Small intestine (tissue), 7 donors: ENCODE measurements at regions not wholly inside any gene's neighbourhood (a gene's known extent, or its start where the extent isn't known, plus 50 kb on each side); places are given as distances from the start of the nearest gene placed in this dataset.

ENCODE experiments used
- DNase-seq, 2 donors: peaks; one replicate each; pipeline versions ENCODE4 v3.0.0 to v3.0.0-alpha.2; 2013
- FAIRE-seq: peaks from 2 replicates; lab custom pipeline; 2012; peaks lifted over from hg19 to GRCh38; lab: Jason Lieb, UNC
- H3K27ac ChIP-seq, 3 donors: one replicate each; pipeline ENCODE4 v1.5.1; 2013; ENCODE audit warnings: low read length in 2 of 3, mild to moderate bottlenecking in 2 of 3, control low read depth in 1 of 3, inconsistent platforms in 1 of 3, low read depth in 1 of 3, moderate library complexity in 1 of 3
- H3K27me3 ChIP-seq, 3 donors: one replicate each; pipeline ENCODE4 v1.6.1; 2013; ENCODE audit warnings: low read length in 3 of 3, inconsistent platforms in 1 of 3; ENCODE audit not compliant: control insufficient read depth in 3 of 3, insufficient read depth in 3 of 3
- H3K36me3 ChIP-seq, 3 donors: one replicate each; pipeline ENCODE4 v1.6.1; 2013; ENCODE audit warnings: low read length in 3 of 3, inconsistent platforms in 1 of 3, low read depth in 1 of 3, mild to moderate bottlenecking in 1 of 3, moderate library complexity in 1 of 3; ENCODE audit not compliant: control insufficient read depth in 3 of 3, insufficient read depth in 2 of 3
- H3K4me1 ChIP-seq, 3 donors: one replicate each; pipeline ENCODE4 v1.6.1; 2013; ENCODE audit warnings: low read length in 2 of 3, inconsistent platforms in 1 of 3, low read depth in 1 of 3, mild to moderate bottlenecking in 1 of 3, moderate library complexity in 1 of 3; ENCODE audit not compliant: control insufficient read depth in 3 of 3, insufficient read depth in 2 of 3
- H3K4me3 ChIP-seq, 3 donors: one replicate each; pipeline ENCODE4 v1.5.1; 2013; ENCODE audit warnings: low read length in 3 of 3, control low read depth in 1 of 3, inconsistent platforms in 1 of 3, low read depth in 1 of 3, mild to moderate bottlenecking in 1 of 3, moderate library complexity in 1 of 3
- H3K9me3 ChIP-seq, 2 donors: one replicate each; pipeline ENCODE4 v1.6.1; 2013; ENCODE audit warnings: low read depth in 1 of 2, low read length in 1 of 2; ENCODE audit not compliant: control insufficient read depth in 2 of 2, insufficient read depth in 1 of 2
- WGBS, 3 donors: extraction: QIAGEN DNeasy Blood & Tissue Kit; methylation state at CpG; one replicate each; pipeline ENCODE4 v1.1.7; 2013; 5-methylcytosine and 5-hydroxymethylcytosine counted together
- donor health status: healthy with polysubstance abuse.
- donor health status: control.
- donor health status: control.
- donor health status: Bipolar disorder and iron deficiency.
- donor health status: healthy.

GRCh38 chr3:102529452-102529851, 94.6 kb downstream of the ZPLD1 start:
- FAIRE-seq (no peak), DNase-seq (peak; percentile 23 to 75)
- H3K27ac ChIP-seq, result no peak overlapping the region
- no peaks in the 10 kb centered on the region for H3K27me3 ChIP-seq
- H3K9me3 ChIP-seq, result no peaks in the 10 kb centered on the region
- H3K4me3 ChIP-seq, result no peak overlapping the region
- H3K4me1 ChIP-seq, result peaks cover 0 to 3% (median 0%) of the 10 kb centered on the region in 3 donors
- 13 to 29% (median 19%) methylated on average over 3 of the region's 3 CpGs for WGBS, 3 donors
- H3K36me3 ChIP-seq, result no peaks in the 10 kb centered on the region

DNA sequence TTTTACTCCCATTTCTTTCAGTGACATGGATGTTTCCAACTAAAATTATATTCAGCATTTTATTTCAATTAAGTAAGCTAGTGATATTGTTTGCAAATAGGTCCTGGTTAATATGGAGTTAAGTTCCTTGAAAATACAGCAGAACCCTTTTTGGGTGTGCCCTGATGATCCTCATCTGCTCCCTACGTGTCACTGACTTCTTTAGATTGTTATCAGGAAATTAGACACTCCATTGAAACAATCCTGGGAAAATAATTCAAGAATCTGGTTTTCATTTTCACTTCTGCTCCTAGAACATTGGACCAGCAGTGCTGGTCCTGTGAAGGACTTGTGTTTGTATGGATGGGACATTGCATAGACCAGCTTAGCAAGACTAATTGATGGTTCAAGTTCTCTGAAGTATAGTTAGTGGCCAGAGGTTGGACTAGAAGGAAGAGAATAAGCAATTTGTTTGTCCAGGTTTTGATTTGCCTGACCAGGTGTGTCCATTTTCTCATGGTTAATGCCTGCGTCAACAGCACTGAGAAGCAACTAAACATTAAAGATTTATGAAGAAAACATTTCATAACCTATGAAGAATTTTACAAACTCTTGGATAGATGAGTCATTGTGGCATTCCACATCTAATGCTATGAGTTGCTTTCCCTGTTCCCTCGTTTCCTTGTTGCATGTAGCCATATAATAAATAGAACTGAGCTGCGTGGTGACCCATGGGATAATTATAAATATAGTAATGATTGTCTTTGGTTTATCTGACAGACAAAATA, 95.8 kb downstream of the ZPLD1 start:
- no peaks in the 10 kb centered on the region for H3K36me3 ChIP-seq
- H3K9me3 ChIP-seq, result no peaks in the 10 kb centered on the region
- H3K27me3 ChIP-seq, result no peaks in the 10 kb centered on the region
- H3K4me1 ChIP-seq, result peaks cover 0 to 3% (median 0%) of the 10 kb centered on the region in 3 donors
- H3K4me3 ChIP-seq, result no peak overlapping the region
- 63 to 76% (median 70%) methylated on average over 4 of the region's 4 CpGs for WGBS, 3 donors
- no peak overlapping the region for H3K27ac ChIP-seq
- DNase-seq (no peak), FAIRE-seq (no peak)

GRCh38 chr3:102531686-102532085, 96.9 kb downstream of the ZPLD1 start:
- DNase-seq (no peak), FAIRE-seq (no peak)
- H3K4me3 ChIP-seq, result no peak overlapping the region
- H3K27me3 ChIP-seq, result no peaks in the 10 kb centered on the region
- H3K4me1 ChIP-seq, result peaks cover 0 to 3% (median 0%) of the 10 kb centered on the region in 3 donors
- no peaks in the 10 kb centered on the region for H3K36me3 ChIP-seq
- H3K27ac ChIP-seq, result no peak overlapping the region
- no peaks in the 10 kb centered on the region for H3K9me3 ChIP-seq

- Histone ChIP-seq H3K27ac (no peak overlapping the region), H3K27me3 (no peaks in the 10 kb centered on the region), H3K4me3 (no peak overlapping the region), H3K9me3 (no peaks in the 10 kb centered on the region), H3K36me3 (no peaks in the 10 kb centered on the region), H3K4me1 (no peaks in the 10 kb centered on the region)
- FAIRE-seq, result no peak
- WGBS, 3 donors, result 71 to 90% (median 78%) methylated on average over 3 of the region's 3 CpGs
- DNase-seq, result no peak
Measured at GRCh38 chr3:102532901-102533300, 98.1 kb downstream of the ZPLD1 start.

DNA sequence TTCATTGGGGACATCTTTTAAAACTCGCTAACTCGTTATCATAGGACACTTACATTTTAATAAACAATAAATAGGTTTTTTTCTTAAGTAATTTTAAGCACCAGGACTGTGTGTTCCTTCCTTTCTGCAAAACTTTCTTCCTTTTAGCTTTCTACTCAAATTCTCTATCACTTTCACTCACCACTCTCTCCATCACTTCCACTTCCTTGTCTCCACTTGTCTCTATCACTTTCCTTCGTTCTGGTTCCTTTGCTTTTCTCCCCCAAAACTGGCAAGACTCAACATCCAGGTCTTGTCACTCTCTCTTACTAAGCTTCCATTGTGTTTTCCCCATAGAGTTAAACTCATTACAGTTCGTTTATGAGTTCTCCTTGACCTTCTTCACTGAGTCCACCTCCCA, 99.0 kb downstream of the ZPLD1 start:
- DNase-seq (no peak), FAIRE-seq (no peak)
- WGBS, 3 donors, result 81 to 93% (median 83%) methylated on average over 4 of the region's 4 CpGs
- H3K27me3 ChIP-seq, result no peaks in the 10 kb centered on the region
- H3K4me1 ChIP-seq, result no peaks in the 10 kb centered on the region
- no peak overlapping the region for H3K4me3 ChIP-seq
- H3K9me3 ChIP-seq, result no peaks in the 10 kb centered on the region
- no peaks in the 10 kb centered on the region for H3K36me3 ChIP-seq
- H3K27ac ChIP-seq, result no peak overlapping the region

DNA sequence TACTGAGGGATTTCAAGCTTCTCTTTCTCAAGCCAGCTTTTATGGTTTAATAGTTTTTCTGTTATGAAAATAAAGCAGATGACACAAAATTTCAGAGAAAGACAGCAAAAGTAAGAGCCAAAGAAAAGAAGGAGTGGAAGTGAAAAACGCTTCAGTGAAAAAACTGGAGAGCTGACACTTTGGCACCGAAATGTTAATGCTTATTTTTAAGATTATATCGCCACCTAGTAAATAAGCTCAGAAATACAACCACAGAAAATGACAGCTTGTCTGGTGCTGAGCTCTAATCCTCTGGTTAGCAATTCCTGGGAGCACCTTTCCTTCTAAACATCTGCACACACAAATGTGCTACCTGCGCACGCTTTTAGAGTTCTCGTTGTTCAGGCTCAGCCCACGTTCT, 101.6 kb downstream of the ZPLD1 start:
- DNase-seq, result peak; percentile 57 to 67
- no peak for FAIRE-seq
- no peaks in the 10 kb centered on the region for H3K4me1 ChIP-seq
- 5 to 24% (median 14%) methylated on average over 7 of the region's 7 CpGs for WGBS, 3 donors
- no peak overlapping the region for H3K4me3 ChIP-seq
- no peak overlapping the region for H3K27ac ChIP-seq
- H3K27me3 ChIP-seq, result no peaks in the 10 kb centered on the region
- no peaks in the 10 kb centered on the region for H3K9me3 ChIP-seq
- no peaks in the 10 kb centered on the region for H3K36me3 ChIP-seq

GRCh38 chr3:102537123-102537522, 102.3 kb downstream of the ZPLD1 start:
- no peaks in the 10 kb centered on the region for H3K4me1 ChIP-seq
- no peak for FAIRE-seq

GRCh38 chr3:102544741-102545140, 109.9 kb downstream of the ZPLD1 start:
- no peak overlapping the region for H3K4me3 ChIP-seq
- no peak for FAIRE-seq

More at GRCh38 chr3:102537123-102537522, 102.3 kb downstream of the ZPLD1 start:
- no peak for DNase-seq
- 69 to 72% (median 71%) methylated on average over 1 of the region's 1 CpG for WGBS, 3 donors
- Histone ChIP-seq H3K27me3 (peaks cover 0 to 3% (median 0%) of the 10 kb centered on the region in 3 donors), H3K36me3 (no peaks in the 10 kb centered on the region), H3K9me3 (no peaks in the 10 kb centered on the region), H3K4me3 (no peak overlapping the region), H3K27ac (no peak overlapping the region)

DNA sequence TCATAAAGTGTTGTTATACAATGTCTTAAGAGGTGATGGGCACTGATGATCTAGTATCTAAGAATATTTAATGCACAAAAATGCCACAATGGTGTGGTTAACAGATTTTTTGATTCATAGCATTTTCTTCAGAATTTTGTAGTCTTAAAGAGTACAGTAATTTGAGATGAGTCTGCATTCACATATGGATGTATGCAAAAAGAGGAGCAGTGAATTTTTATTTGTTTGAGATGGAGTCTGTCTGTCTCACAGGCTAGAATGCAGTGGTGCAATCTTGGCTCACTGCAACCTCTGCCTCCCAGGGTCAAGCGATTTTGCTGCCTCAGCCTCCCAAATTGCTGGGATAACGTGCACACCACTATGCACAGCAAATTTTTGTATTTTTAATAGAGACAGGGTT, 110.5 kb downstream of the ZPLD1 start:
- no peaks in the 10 kb centered on the region for H3K36me3 ChIP-seq
- DNase-seq (no peak), FAIRE-seq (no peak)
- peaks cover 0 to 3% (median 0%) of the 10 kb centered on the region in 3 donors for H3K27me3 ChIP-seq
- 72 to 83% (median 78%) methylated on average over 2 of the region's 2 CpGs for WGBS, 3 donors
- H3K9me3 ChIP-seq, result no peaks in the 10 kb centered on the region
- H3K4me1 ChIP-seq, result no peaks in the 10 kb centered on the region
- no peak overlapping the region for H3K27ac ChIP-seq
- no peak overlapping the region for H3K4me3 ChIP-seq

More at GRCh38 chr3:102544741-102545140, 109.9 kb downstream of the ZPLD1 start:
- H3K9me3 ChIP-seq, result no peaks in the 10 kb centered on the region
- no peak overlapping the region for H3K27ac ChIP-seq
- 81 to 85% (median 82%) methylated on average over 6 of the region's 6 CpGs for WGBS, 3 donors
- H3K36me3 ChIP-seq, result no peaks in the 10 kb centered on the region
- DNase-seq, result no peak
- peaks cover 0 to 3% (median 0%) of the 10 kb centered on the region in 3 donors for H3K27me3 ChIP-seq
- H3K4me1 ChIP-seq, result no peaks in the 10 kb centered on the region
